ENCODE measurements at regions not wholly inside any gene's neighbourhood (a gene's known extent, or its start where the extent isn't known, plus 50 kb on each side); places are given as distances from the start of the nearest gene placed in this dataset.
"Not testable (repeated sequence)": the region's sequence is repeated elsewhere in the genome, so short reads cannot be mapped to it uniquely, and the experiment has no call there.

DNA sequence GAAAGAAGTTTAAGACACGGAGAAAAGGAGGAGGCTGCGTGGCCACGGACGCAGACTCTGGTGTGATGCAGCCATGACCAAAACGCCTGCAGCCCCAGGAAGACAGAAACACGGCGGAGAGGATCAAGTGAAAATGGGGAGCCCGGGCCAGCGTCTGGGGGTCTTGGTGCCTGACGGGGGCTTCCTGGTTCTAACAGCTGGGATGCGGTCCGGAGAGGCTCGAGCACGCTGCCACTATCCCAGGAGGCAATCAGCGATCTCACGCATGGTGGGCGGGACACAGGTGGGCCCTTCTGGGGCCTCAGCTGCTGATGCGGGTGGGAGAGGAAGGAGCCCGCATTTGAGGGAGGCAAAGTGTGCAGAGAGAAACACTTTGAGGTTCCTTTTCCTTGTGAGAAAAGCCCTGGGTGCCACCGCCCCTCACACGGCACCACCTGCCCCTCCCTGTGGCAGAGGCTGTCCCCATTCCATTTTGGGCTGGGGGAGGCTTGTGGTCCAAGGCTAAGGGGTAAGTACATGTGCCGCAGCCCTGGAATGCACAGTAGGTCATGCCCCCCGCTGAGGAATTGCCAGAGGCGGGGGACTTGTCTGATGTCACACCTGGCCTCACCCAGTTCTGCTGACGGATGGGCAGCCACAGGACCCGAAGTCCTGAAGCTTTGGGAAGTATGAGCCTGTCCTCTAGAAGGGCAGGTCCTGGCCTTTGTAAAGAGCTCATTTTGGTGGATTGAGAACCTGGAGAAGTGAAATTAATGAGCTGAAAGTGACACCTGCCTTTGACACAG, 121.7 kb upstream of the ZNF469 start:
- TF ChIP-seq EZH2phosphoT487 (IDR thresholded peaks at IDR 0.05; ENCODE audit: insufficient read depth, low read depth); EZH2 (IDR thresholded peaks at IDR 0.05; ENCODE audit: insufficient read depth, poor library complexity, severe bottlenecking): not testable (repeated sequence)

Measured in GM23248 (cell line).